HuH-7.5 (cell line): ENCODE measurements at regions not wholly inside any gene's neighbourhood (a gene's known extent, or its start where the extent isn't known, plus 50 kb on each side); places are given as distances from the start of the nearest gene placed in this dataset.
"Not testable (repeated sequence)": the region's sequence is repeated elsewhere in the genome, so short reads cannot be mapped to it uniquely, and the experiment has no call there.

ENCODE experiments used
- DNase-seq: peaks from one replicate; pipeline ENCODE4 v3.0.0; 2011; ENCODE audit warnings: low spot score

GRCh38 chr10:63675171-63675570 is 154.0 kb downstream of the REEP3 start:
- no peak for DNase-seq

- no peak for DNase-seq
Observed at GRCh38 chr10:63677001-63677400, 155.8 kb downstream of the REEP3 start.

DNA sequence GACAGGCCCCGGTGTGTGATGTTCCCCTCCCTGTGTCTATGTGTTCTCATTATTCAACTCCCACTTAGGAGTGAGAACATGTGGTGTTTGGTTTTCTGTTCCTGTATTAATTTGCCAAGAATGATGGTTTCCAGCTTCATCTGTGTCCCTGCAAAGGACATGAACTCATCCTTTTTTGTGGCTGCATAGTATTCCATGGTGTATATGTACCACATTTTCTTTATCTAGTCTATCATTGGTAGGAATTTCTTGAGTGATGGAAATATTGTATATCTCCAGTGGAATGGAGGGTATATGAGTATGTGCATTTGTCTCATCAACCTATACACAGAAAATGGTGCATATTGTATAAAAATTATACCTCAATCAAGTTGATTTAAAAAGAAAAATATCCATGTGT is 159.3 kb downstream of the REEP3 start:
- not testable (repeated sequence) for DNase-seq

DNA sequence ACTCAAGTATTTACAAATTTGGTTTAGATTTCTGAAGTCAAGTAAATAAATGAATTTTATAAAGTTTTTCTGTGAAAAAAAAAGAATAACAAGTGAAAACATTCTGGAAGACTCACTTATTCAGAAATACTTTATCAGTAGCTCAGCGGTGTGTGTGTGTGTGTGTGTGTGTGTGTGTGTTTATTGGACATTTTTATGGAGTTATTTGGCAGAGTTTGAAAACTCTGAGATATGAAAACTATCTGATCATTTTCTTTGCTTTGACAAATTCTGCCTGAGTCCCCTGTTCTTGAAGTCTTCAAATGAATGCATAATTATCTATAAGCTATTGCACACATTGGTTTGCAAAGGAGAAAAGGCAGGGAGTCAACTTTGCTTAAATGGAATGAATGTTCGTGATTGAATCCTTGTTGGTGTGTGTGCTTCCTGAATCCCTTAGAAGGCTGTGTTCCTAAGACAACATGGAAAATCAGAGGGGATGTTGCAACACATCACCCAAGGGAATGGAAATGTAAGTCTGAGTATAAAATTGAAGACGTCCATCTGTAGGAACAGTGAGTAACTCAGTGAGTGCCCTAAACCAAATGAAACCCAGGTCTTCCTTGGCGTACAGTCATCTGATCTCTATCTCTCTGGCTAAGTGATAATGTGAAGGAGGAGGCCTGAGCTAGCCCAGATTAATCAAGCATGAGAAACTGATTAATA is 160.9 kb downstream of the REEP3 start:
- DNase-seq: no peak

DNA sequence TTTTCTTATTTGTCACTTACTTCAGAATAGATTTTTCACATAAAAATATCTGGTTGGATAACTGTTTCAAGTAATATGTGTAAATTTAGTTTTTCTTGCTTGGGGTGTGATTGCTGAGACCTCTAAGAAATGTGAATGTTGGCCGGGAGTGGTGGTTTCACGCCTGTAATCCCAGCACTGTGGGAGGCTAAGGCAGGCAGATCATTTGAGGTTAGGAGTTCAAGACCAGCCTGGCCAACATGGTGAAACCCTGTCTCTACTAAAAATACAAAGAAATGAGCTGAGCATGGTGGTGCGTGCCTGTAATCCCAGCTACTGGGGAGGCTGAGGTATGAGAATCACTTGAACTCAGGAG is 161.5 kb downstream of the REEP3 start:
- not testable (repeated sequence) for DNase-seq

DNA sequence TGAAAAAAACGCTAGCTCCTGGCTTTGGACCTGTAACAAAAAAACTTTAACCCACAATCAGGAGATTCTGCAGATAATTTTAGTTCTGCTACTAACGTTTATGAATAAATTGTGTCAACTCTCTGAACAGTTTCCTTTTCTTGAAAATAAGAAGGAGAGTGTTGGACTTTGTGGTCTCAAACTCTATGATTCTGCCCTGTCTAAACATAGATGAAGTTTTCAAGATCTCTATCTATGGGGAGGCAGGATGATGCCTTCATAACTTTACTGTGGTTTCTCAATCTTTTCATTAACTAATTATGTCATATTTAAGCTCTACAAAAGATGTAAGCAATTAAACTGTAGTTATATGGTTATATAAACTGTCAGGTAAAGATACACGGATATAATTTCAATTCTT is 162.0 kb downstream of the REEP3 start:
- DNase-seq: no peak

- DNase-seq: no peak
Observed at GRCh38 chr10:63683686-63684085, 162.5 kb downstream of the REEP3 start.

- DNase-seq: no peak
Observed at GRCh38 chr10:63684257-63684936, 163.2 kb downstream of the REEP3 start.

DNA sequence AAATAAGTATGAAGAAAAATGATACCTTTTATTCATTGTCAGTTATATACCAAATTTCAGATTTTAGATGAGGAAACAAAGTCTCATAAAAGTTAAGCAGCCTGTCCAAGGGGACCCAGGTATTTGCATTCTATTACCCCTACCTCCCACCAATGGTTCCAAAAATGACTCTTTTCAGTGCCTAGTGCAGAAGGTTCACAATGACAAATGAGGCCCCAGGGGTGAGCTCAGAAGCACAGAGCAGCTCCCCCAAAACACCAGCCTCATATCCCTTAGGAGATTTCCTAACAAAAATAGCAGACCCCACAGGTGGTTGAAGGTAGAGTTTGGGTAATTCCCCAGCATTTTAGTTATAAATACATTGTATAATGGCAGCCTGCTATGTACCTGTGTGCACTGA is 168.6 kb downstream of the REEP3 start:
- DNase-seq: no peak

DNA sequence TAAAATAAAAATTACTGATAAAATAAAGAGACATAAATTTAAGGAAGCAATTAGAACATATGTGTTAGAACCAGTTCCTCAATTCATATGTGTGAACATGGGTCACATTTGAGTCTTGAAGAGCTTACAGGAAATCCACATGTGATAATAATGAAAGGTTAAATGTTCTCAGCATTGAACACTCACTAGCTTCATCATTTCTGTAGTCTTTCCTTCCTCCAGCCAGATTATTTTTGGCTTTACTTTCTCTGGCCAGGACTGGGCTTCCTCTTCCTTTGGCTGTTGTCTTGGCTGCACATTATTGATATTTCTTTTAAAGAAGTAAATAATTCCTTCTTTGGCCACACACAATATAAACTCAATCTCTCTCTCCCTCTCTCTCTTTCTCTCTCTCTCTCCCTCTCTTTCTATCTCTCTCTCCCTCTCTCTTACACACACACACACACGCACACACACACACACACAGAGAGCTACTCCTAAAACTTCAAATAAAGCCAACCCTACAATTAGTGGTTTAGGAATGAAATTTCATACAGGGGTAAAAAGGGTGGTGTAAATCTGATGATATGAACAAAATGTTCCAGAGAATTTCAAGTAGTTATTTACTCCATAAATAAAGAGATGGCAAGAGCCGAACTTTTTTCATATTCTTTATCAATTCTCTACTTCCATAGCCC is 171.2 kb downstream of the REEP3 start:
- DNase-seq: no peak

DNA sequence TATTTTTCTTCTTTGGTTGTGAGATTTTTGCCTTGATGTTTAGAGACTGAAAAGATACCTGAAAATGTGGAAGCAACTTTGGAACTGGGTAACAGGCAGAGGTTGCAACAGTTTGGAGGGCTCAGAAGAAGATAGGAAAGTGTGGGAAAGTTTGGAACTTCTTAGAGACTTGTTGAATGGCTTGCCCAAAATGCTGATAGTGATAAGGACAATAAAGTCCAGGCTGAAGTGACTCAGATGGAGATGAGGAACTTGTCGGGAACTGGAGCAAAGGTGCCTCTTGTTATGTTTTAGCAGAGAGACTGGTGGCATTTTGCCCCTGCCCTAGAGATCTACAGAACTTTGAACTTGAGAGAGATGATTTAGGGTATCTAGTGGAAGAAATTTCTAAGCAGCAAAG is 171.8 kb downstream of the REEP3 start:
- not testable (repeated sequence) for DNase-seq

GRCh38 chr10:63696205-63696604 is 175.0 kb downstream of the REEP3 start:
- DNase-seq: no peak

DNA sequence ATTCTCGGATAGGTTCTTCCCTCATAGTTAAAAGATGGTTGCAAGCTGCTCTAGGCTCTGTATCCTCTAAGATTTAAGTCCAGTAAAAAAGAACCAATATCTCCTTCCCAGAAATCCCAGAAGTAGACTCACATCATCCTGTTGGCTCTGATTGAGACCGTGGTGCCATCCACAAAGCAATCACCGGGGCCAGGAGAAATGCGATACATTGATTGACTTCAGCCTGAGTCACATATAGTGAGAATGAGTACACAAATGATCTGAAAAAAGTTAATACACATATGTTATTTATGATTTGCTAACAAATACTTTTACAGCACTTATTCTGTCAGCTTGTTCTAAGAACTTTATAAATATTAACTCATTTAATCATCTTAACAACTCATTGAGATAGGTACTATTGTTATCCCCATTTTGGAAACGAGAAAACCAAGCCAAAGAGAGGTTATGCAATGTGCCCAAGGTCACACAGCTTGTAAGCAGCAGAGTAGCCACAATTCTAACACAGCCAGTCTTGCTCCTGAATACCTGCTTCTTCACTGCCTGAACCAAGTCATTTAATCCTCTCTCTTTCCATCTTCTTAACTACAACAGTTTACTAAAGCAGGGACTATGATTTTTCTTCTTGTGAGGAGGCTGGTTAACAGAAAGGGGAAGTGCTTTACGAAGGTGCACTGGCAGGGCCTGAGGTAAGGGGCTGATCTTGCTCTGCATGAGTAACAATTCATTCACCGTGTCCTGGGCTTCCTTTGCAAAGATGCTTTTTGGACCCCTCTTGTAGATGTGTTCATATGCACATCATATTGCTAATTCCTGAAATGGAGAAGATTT is 177.0 kb downstream of the REEP3 start:
- no peak for DNase-seq

GRCh38 chr10:63698787-63699150 is 177.6 kb downstream of the REEP3 start:
- no peak for DNase-seq

GRCh38 chr10:63699785-63700613 is 178.8 kb downstream of the REEP3 start:
- DNase-seq: no peak

GRCh38 chr10:63700631-63701156 is 179.5 kb downstream of the REEP3 start:
- no peak for DNase-seq

- DNase-seq: no peak
Observed at GRCh38 chr10:63702092-63702491, 180.9 kb downstream of the REEP3 start.

GRCh38 chr10:63703113-63703670 is 182.0 kb downstream of the REEP3 start:
- no peak for DNase-seq

DNA sequence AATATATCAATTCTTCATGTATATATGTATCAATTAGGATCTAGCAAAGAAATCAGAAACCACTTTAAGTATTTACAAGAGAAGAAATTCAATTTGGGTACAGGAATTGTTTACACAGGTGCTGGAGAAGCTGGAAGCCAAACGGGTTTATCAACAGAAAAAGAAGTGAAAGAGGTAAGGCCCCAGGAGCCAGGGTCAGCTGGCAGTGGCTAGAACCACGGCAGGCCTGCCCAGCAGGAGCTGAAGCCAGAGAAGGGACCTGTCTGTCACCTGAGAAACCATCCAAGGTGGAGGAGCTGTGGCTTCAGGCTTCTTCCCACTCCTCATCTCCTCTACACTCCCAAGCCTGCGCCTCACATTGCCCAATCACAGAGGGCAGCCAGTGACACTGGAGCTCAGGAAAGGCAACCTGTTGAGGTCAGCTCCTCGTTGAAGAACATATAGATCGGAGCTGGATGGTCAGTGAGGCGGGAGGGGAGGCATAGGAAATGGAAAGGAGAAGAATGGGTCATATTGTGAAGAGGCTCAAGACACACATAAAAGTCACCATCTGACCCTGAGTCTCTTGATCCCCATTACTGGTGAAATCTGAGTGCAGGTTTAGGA is 182.6 kb downstream of the REEP3 start:
- DNase-seq: no peak

DNA sequence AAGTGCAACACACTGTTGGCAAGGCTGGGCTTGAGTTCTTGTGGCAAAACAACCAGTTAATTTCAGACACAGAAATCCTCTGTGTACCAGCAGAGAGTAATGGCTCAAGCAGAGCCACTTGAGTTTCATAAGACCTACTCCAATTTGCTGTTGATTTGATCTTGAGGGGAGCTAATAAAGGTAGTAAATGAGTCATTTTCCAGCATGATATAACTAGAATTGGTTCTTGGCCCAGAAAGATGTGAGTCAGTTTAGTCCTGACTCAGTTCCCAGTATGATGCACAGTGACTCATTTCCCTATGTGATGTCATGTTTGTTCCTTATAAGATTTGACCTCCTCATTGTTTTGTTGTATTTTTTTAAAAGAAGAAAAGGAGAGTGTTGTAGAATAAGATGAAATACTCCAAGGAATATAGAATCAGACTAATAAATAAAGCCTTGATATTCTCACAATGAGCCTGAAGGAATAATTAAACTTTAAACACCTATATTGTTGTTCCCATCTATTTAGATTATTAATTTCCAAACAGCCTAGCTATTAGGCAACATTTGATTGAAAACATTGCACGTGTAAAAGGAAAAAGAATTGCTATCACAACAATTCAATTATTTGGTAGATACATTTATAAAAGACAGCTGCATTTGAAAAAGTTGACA is 186.2 kb downstream of the REEP3 start:
- DNase-seq: no peak
